Aorta (tissue), 5 donors: ENCODE measurements at regions not wholly inside any gene's neighbourhood (a gene's known extent, or its start where the extent isn't known, plus 50 kb on each side); places are given as distances from the start of the nearest gene placed in this dataset.

Source experiments
- ATAC-seq: fragments of 200-7000 bp; cut with Tn5 transposase; one replicate; pipeline ENCODE4 v1.9.1; 2022; ENCODE audit warnings: moderate library complexity; ENCODE audit not compliant: low FRiP score
- DNase-seq, 2 donors: peaks; one replicate each; pipeline ENCODE4 v3.0.0-alpha.2; 2020
- H3K27ac ChIP-seq, 2 donors: one replicate each; pipeline ENCODE4 v1.5.1; 2013; ENCODE audit warnings: low read length in 2 of 2, mild to moderate bottlenecking in 2 of 2, moderate library complexity in 2 of 2, control low read depth in 1 of 2, inconsistent platforms in 1 of 2, low read depth in 1 of 2
- H3K27me3 ChIP-seq, 2 donors: one replicate each; pipeline ENCODE4 v1.6.1; 2013; ENCODE audit warnings: control low read depth in 1 of 2, low read length in 1 of 2, mild to moderate bottlenecking in 1 of 2, moderate library complexity in 1 of 2; ENCODE audit not compliant: insufficient read depth in 2 of 2, control insufficient read depth in 1 of 2
- H3K36me3 ChIP-seq, 2 donors: one replicate each; pipeline ENCODE4 v1.6.1; 2013; ENCODE audit warnings: control low read depth in 1 of 2, low read length in 1 of 2, mild to moderate bottlenecking in 1 of 2; ENCODE audit not compliant: insufficient read depth in 2 of 2, control insufficient read depth in 1 of 2
- H3K4me1 ChIP-seq, 2 donors: one replicate each; pipeline ENCODE4 v1.6.1; 2013; ENCODE audit warnings: low read length in 2 of 2, control low read depth in 1 of 2, mild to moderate bottlenecking in 1 of 2, moderate library complexity in 1 of 2; ENCODE audit not compliant: insufficient read depth in 2 of 2, control insufficient read depth in 1 of 2
- H3K4me3 ChIP-seq, 2 donors: one replicate each; pipeline ENCODE4 v1.5.1; 2013; ENCODE audit warnings: low read length in 2 of 2, control low read depth in 1 of 2, mild to moderate bottlenecking in 1 of 2
- H3K9me3 ChIP-seq: one replicate; pipeline ENCODE4 v1.6.1; 2013; ENCODE audit warnings: mild to moderate bottlenecking, low read length; ENCODE audit not compliant: control insufficient read depth
- WGBS, 2 donors: extraction: QIAGEN DNeasy Blood & Tissue Kit; methylation state at CpG; one replicate each; pipeline ENCODE4 v1.1.7; 2013; 5-methylcytosine and 5-hydroxymethylcytosine counted together
- intact Hi-C, 2 donors: fragments of 100-400 bp; cut with DNase I; formaldehyde crosslinking; loops; one replicate each; pipeline versions ENCODE4 v1.14.2 to v1.15.0; 2022
- donor health status: healthy with polysubstance abuse.
- donor health status: Bipolar disorder and iron deficiency.
- donor health status: DM: no; HTN: no; CAD: no.
- donor health status: DM: no; HTN: no; CAD: no.
- donor health status: DM: yes; HTN: yes; CAD: no.

DNA sequence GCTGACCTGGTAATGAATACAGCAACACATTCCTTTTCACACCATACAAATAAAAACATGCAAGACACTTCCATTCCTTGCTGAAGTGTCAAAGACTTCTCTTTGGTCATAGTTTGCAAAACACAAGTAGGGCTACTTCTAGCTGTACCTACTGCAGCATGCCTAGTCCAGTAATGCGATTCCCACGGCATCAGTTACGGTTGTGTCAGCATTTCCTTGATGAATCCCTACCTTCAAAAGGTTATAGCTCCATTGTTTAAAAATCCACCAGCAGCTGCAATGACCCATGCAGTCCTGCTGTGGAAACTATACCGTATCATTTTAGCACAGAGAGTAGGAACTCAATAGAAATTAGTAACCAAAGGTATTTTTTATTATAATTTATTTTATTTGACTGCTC, 1371.5 kb downstream of the EPHA7 start:
- no peak for ATAC-seq
- no peaks in the 10 kb centered on the region for H3K4me1 ChIP-seq

DNA sequence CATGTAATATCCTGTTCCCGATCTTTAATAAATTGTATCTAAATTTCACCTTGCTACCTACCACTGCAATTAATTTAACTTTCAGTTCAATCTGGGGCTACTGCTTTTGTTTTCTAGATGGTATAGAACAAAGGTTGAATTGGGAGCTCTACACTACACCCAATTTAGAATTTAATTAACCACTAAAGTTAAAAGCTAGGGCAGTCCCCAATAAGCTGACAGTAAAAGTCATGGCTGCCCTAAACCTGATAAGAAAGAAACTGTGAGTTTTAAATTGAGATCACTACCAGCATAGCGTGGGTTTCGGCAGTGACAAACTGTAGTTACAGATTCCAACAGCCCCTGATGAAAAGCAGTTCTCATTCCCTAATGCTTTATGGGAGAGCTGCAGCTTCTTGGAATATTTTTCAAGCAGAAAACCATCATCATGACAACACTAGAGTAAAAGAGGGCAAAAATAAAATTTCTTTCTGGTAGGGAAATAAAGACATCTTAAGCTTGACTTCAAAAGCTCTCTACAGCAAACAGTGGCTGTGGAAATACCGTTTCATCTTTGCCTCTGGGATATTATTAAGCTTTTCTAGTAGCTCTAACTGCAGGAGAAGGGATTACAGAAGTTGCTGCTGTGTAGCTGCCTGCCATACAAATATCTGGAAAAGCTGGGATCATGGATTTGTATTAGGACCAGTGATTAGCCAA, 1372.1 kb downstream of the EPHA7 start:
- Histone ChIP-seq H3K4me1 (no peaks in the 10 kb centered on the region), H3K9me3 (no peaks in the 10 kb centered on the region), H3K36me3 (no peaks in the 10 kb centered on the region), H3K27me3 (no peaks in the 10 kb centered on the region), H3K27ac (no peak overlapping the region), H3K4me3 (no peak overlapping the region)
- DNase-seq (no peak), ATAC-seq (no peak)
- 31 to 38% methylated on average over 4 of the region's 4 CpGs for WGBS, 2 donors
- intact Hi-C loops: no loop called here

More for the DNA sequence above, 1371.5 kb downstream of the EPHA7 start:
- Histone ChIP-seq H3K27me3 (no peaks in the 10 kb centered on the region), H3K27ac (no peak overlapping the region), H3K9me3 (no peaks in the 10 kb centered on the region), H3K36me3 (no peaks in the 10 kb centered on the region), H3K4me3 (no peak overlapping the region)
- intact Hi-C loops: no loop called here
- 46 to 48% methylated on average over 4 of the region's 4 CpGs for WGBS, 2 donors
- DNase-seq: no peak

DNA sequence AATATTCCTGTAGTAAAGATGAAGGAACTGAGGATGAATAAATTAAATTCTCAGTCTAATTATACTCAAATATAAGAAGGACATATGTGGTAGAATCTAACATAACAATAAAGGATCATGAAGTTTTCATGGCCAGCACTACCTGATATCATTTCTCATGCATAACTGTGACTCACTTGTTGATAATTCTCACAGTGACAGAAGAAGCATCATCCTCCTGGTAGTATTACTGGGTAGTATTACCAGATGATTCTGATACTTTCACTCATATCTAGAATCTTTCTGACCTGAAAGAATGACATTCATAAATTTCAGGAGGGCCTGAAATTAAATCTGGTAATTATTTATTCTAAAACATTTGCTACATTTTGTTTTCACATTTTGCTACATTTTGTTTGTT, 1375.0 kb downstream of the EPHA7 start:
- ATAC-seq: no peak
- H3K27me3 ChIP-seq: no peaks in the 10 kb centered on the region
- DNase-seq: no peak
- H3K27ac ChIP-seq: no peak overlapping the region
- no peak overlapping the region for H3K4me3 ChIP-seq
- intact Hi-C loops: no loop called here
- no peaks in the 10 kb centered on the region for H3K4me1 ChIP-seq
- H3K36me3 ChIP-seq: no peaks in the 10 kb centered on the region
- H3K9me3 ChIP-seq: no peaks in the 10 kb centered on the region

DNA sequence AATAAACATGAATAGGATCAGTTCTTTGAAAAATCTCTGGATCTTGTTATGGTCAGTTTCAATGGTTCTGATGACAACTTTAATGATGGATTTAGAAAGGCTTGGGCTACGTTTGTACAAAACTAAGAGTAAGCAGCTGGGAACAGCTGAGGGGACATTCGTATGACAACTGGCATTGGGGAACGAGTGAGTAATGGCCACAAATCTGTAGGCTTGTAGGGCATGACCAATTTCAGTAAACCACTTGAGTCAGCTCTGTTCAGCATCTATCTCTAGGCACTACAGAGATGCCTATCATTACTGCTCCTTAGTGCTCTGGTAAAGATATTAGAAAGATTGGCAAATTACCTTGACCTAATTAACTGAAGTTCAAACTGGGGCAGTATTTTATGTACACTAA, 1375.6 kb downstream of the EPHA7 start:
- Histone ChIP-seq H3K4me3 (no peak overlapping the region), H3K27ac (no peak overlapping the region), H3K9me3 (no peaks in the 10 kb centered on the region), H3K36me3 (no peaks in the 10 kb centered on the region), H3K27me3 (no peaks in the 10 kb centered on the region), H3K4me1 (no peaks in the 10 kb centered on the region)
- no peak for ATAC-seq
- intact Hi-C loops: no loop called here
- WGBS, 2 donors: 14 to 18% methylated on average over 3 of the region's 3 CpGs
- no peak for DNase-seq

DNA sequence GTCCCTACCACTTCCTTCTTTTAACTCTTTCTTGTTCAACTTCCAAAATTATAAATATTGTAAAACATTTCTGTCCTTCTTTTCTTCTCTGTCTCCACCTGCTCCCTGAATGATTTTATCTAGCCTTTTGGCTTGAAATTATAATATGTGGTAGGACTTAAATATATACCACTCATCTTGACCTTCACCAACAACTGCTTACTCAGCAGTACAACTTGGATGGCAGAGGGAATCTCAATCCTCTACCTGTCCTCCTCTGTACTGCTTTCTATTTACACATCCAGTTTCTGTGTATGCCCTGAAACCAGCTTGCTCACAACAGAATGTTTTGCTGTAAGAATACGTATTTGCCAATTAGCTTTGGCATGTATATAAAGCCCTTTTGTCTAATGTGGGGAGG, 1392.5 kb downstream of the EPHA7 start:
- intact Hi-C loops: no loop called here
- Histone ChIP-seq H3K27me3 (no peaks in the 10 kb centered on the region), H3K36me3 (no peaks in the 10 kb centered on the region), H3K4me1 (no peaks in the 10 kb centered on the region), H3K4me3 (no peak overlapping the region), H3K9me3 (no peaks in the 10 kb centered on the region), H3K27ac (no peak overlapping the region)
- no peak for ATAC-seq
- WGBS, 2 donors: 89 to 90% methylated on average over 1 of the region's 1 CpG
- no peak for DNase-seq

DNA sequence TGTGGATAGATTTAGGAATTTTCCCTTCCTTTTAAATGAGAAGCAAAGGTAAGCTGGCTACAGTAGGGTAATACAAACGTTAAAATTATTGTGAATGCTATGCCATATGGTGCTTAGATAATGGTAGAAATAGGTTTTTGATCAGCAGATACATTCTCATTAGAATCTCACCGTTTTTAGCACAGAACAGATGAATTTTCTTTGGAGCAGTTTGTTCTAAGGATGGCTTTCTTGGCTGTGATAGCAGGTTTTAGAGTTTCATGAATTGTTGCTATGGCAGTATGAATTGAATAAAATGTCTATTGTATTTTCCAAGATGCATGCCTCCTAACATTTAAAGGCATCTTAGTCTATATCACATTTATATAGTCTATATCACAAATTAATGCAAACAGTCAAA, 1394.5 kb downstream of the EPHA7 start:
- H3K36me3 ChIP-seq: no peaks in the 10 kb centered on the region
- intact Hi-C loops: no loop called here
- ATAC-seq: no peak

DNA sequence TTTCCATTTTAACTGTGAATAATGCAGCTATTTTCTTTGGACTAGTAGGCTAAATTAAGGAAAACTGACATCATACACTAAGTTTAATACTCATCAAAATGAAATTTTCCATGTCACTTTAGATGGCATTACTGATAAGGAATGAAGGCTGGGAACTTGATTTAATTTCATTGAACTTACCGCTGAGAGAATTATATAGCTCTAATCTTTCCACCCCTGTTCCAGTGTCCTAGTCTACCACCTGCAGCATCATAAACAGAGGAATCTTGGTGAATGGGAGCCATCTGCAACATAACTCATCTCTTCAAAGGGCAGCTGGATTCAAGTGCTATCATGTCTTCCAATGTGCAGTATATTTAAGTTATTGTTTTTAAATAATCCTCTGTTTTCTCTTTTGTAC, 1395.2 kb downstream of the EPHA7 start:
- intact Hi-C loops: no loop called here
- Histone ChIP-seq H3K9me3 (no peaks in the 10 kb centered on the region), H3K36me3 (no peaks in the 10 kb centered on the region), H3K27ac (no peak overlapping the region), H3K27me3 (no peaks in the 10 kb centered on the region), H3K4me3 (no peak overlapping the region), H3K4me1 (no peaks in the 10 kb centered on the region)
- DNase-seq: no peak
- WGBS, 2 donors: 15 to 24% methylated on average over 1 of the region's 1 CpG
- ATAC-seq: no peak

More for the DNA sequence above, 1394.5 kb downstream of the EPHA7 start:
- H3K4me1 ChIP-seq: no peaks in the 10 kb centered on the region
- no peak for DNase-seq
- no peaks in the 10 kb centered on the region for H3K27me3 ChIP-seq
- no peaks in the 10 kb centered on the region for H3K9me3 ChIP-seq
- H3K4me3 ChIP-seq: no peak overlapping the region
- H3K27ac ChIP-seq: no peak overlapping the region
- 44 to 53% methylated on average over 2 of the region's 2 CpGs for WGBS, 2 donors

DNA sequence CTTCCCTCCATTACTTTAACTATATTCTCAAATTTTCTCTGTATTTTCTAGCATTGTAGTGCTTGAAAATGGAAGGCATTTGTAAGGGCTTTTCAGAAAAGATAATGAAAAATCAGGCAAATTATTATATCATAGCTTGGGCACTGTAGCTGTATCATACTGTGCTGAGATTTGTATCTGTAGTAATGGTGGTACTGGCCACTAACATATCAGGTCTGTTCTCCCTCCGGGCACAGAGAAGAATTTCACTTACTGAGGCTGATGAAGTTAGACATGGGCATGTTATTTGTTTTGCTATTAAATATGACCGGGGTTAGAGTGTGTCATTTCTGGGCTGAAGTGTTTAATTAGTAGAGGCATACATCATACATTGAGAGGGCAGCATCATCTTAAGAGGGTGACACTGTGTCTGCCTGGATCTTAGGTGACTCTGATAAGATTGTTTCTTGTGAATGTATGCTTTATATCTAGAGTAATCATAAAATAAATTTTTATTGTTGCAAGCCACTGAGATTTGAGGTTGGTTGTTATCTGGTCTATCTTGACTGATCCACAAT, 1395.9 kb downstream of the EPHA7 start:
- ATAC-seq (no peak), DNase-seq (no peak)
- intact Hi-C loops: no loop called here
- H3K9me3 ChIP-seq: no peaks in the 10 kb centered on the region
- no peaks in the 10 kb centered on the region for H3K27me3 ChIP-seq
- no peak overlapping the region for H3K27ac ChIP-seq
- no peaks in the 10 kb centered on the region for H3K36me3 ChIP-seq
- no peaks in the 10 kb centered on the region for H3K4me1 ChIP-seq
- no peak overlapping the region for H3K4me3 ChIP-seq
- WGBS, 2 donors: 57 to 58% methylated on average over 2 of the region's 2 CpGs

DNA sequence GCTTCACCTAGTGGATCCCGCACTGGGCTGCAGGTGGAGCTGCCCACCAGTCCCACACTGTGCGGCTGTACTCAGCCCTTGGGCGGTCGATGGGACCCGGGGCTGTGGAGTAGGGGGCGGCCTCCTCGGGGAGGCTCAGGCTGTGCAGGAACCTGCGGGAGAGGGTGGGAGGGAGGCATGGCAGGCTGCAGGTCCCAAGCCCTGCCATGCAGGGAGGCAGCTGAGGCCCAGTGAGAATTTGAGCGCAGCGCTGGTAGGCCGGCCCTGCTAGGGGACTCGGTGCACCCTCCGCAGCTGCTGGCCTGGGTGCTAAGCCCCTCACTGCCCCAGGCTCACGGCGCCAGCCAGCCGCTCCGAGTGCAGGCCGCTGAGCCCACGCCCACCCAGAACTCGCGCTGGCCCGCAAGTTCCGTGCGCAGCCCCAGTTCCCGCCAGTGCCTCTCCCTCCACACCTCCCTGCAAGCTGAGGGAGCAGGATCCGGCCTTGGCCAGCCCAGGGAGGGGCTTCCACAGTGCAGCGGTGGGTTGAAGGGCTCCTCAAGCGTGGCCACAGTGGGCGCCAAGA, 1407.6 kb downstream of the EPHA7 start:
- Histone ChIP-seq H3K27me3 (no peaks in the 10 kb centered on the region), H3K4me1 (no peaks in the 10 kb centered on the region), H3K9me3 (no peaks in the 10 kb centered on the region), H3K4me3 (no peak overlapping the region), H3K27ac (no peak overlapping the region), H3K36me3 (no peaks in the 10 kb centered on the region)
- ATAC-seq (no peak), DNase-seq (peak in 1 of 2 donors; percentile 59)
- 94 to 98% methylated on average over 19 to 29 of the region's 29 CpGs for WGBS, 2 donors
- intact Hi-C loops: no loop called here
